ENCODE measurements at regions not wholly inside any gene's neighbourhood (a gene's known extent, or its start where the extent isn't known, plus 50 kb on each side); places are given as distances from the start of the nearest gene placed in this dataset.

- no peak for DNase-seq
Observed at GRCh38 chr16:61596655-61597054, 439.6 kb downstream of the CDH8 start.

- no peak for DNase-seq
Observed at GRCh38 chr16:61595605-61596004, 440.6 kb downstream of the CDH8 start.

GRCh38 chr16:61590577-61590976, 445.7 kb downstream of the CDH8 start:
- no peak for DNase-seq

GRCh38 chr16:61587526-61587925, 448.7 kb downstream of the CDH8 start:
- no peak for DNase-seq

GRCh38 chr16:61581417-61582046, 454.7 kb downstream of the CDH8 start:
- no peak for DNase-seq

- DNase-seq: no peak
Observed at GRCh38 chr16:61580579-61580978, 455.7 kb downstream of the CDH8 start.

- DNase-seq: no peak
Observed at GRCh38 chr16:61579195-61579594, 457.0 kb downstream of the CDH8 start.

GRCh38 chr16:61576476-61576875, 459.8 kb downstream of the CDH8 start:
- DNase-seq: no peak

GRCh38 chr16:61575617-61576016, 460.6 kb downstream of the CDH8 start:
- no peak for DNase-seq

- no peak for DNase-seq
Observed at GRCh38 chr16:61569028-61569427, 467.2 kb downstream of the CDH8 start.

GRCh38 chr16:61564716-61565115, 471.5 kb downstream of the CDH8 start:
- no peak for DNase-seq

- DNase-seq: no peak
Observed at GRCh38 chr16:61555718-61556441, 480.4 kb downstream of the CDH8 start.

- no peak for DNase-seq
Observed at GRCh38 chr16:61549327-61549726, 486.9 kb downstream of the CDH8 start.

- DNase-seq: no peak
Observed at GRCh38 chr16:61547626-61548025, 488.6 kb downstream of the CDH8 start.

GRCh38 chr16:61544165-61544564, 492.1 kb downstream of the CDH8 start:
- DNase-seq: no peak

GRCh38 chr16:61540216-61540615, 496.0 kb downstream of the CDH8 start:
- no peak for DNase-seq

GRCh38 chr16:61530697-61531096, 505.5 kb downstream of the CDH8 start:
- no peak for DNase-seq

- DNase-seq: no peak
Observed at GRCh38 chr16:61500851-61501250, 535.4 kb downstream of the CDH8 start.

GRCh38 chr16:61480250-61480649, 556.0 kb downstream of the CDH8 start:
- DNase-seq: no peak

- no peak for DNase-seq
Observed at GRCh38 chr16:61471737-61472136, 564.5 kb downstream of the CDH8 start.

- DNase-seq: no peak
Observed at GRCh38 chr16:61471023-61471422, 565.2 kb downstream of the CDH8 start.

- DNase-seq: no peak
Observed at GRCh38 chr16:61465285-61465684, 571.0 kb downstream of the CDH8 start.

GRCh38 chr16:61460020-61460419, 576.2 kb downstream of the CDH8 start:
- no peak for DNase-seq

GRCh38 chr16:61435346-61435745, 600.9 kb downstream of the CDH8 start:
- no peak for DNase-seq

- DNase-seq: no peak
Observed at GRCh38 chr16:61432421-61432820, 603.8 kb downstream of the CDH8 start.

Measured in SIG-M5 (cell line).